DMS53 treated with DMSO at 0.1 percent for 48 hours (cell line): ENCODE measurements at regions not wholly inside any gene's neighbourhood (a gene's known extent, or its start where the extent isn't known, plus 50 kb on each side); places are given as distances from the start of the nearest gene placed in this dataset.

Experiments
- DNase-seq: peaks from one replicate; lab custom pipeline; 2025; ENCODE audit not compliant: unreplicated experiment; lab: John Stamatoyannopoulos, UW

DNA sequence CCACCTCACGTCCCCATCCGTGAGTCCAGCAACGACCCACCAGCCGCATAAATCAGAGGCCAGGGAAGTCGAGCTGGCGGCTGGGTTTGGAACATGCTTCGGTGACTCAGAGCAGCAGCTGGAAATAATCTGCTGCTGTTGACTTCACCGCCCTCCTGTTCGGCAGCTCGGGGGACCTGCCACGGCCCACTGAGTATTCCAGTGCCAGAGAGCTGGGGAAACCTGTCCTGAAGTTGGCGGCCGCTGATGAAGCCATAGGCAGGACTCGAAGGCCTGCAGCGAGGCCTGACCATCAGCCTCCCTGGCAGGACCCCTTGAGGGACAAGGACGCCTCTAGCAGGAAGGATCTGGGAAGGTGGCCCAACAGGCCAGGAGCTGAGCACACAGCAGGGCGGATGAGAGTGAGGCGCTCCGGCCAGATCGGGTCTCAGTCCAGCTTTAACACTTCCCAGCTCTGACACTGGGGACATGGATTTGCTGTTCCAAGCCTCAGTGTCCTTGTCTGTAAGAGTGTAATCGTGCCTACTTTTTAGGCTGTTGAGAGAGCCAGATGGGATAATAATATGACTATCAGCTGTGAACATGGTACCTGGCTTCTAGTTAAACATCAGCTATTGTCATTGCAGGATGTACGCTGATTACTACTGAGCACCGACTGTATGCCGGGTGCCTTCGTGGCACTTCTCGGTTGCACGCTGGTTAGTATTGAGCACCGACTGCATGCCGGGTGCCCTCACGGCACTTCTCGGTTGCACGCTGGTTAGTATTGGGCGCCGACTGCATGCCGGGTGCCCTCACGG is 50.4 kb upstream of the CIBAR2 start:
- no peak for DNase-seq

DNA sequence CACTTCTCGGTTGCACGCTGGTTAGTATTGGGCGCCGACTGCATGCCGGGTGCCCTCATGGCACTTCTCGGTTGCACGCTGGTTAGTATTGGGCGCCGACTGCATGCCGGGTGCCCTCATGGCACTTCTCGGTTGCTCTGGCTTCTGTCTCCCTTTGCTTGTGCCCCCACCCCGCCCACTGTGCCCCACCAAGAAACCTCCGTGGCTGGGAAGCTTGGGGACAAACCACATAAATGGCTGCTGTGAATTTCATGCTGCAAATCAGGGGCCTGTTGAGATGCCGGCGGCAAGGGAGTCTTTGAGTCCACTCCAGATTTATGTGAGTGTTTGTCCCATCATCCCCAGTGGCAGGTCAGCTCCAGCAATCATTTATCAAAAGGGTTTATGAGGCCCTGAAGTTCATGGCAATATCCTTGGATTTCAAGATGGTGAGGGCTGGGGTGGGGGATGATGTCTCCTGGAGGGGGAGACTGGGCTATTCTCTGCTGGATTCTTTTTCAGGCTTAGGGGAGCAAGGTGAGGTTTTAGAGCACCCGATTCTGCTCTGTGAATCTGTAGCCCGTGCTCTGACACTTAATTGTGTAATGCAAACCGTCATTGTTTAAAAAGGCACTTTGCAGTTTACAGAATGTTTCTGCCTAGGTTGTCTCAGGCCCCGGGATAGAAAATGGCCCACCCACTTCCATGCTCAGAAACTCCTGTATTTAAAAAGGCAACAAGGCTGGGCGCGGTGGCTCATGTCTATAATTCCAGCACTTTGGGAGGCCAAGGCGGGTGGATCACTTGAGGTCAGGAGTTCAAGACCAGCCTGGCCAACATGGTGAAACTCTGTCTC is 51.2 kb upstream of the CIBAR2 start:
- no peak for DNase-seq

DNA sequence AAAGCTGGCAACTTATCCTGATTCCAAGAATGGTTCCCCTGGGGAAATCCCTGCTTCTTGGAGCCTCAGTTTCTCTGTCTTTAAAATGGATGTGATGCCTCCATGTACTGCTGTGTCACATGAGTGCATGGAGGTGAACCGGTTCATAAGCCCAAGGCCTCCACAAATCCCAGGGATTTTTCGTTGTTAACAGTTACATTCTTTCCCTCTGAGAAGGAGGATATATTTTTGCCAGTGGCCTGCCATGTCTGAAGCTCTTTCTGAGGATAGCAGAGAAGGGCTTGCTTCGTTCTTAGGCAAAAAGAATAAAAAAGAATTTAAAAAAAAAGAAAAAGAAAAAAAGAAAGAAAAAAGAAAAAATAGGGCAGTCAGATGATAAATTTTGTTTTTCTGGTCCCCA is 52.2 kb upstream of the CIBAR2 start:
- no peak for DNase-seq

DNA sequence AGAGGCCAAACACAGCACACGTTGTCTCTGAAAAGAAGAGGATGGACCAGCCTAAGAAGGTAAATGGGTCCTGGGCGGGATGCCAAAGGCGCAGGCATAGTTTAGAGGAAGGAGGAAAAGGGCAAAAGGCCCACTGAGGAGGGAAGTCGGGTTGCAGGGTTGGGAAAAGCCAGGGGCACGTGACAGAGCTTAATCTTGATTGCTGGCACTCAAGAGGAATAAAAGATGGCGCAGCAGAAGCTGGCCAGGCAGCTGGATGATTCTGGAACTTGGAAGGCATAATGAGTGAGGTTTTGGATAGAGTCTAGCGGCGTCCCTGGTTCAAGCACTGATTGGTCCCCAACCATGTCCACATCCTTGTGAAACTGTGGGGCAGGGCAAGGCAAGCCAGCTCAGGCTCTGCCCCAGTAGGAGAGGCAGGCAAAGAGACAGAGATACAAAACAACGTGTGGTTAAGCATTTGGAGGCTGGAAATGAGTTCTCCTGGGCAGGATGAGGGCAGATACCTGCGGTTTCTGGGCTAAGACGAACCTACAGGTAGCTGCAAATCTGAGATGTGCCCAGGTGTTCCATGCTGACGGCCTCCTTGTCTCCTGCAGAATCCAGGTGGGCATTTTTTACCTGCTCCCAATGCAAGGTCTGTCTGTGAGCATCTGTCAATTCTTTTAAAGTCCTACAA is 52.7 kb upstream of the CIBAR2 start:
- DNase-seq, result no peak

DNA sequence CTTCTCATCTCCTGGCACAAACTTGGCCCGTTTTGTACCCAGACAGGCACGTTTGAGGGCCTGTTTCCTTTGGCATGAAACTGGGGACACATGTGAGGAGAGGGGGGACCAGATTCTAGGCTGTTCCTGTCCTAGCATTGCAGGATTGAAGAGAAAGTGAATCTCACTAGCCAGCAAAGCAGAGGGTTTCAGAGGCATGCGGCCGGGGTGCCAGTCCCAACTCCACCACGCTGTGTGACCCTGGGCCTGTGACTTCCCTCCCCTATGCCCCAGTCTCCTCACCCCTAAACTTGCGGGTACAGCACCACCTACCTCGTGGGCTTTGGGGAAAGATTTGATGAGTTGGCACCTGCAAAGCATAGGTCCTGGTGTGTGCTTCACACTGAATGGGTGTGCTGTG is 53.5 kb upstream of the CIBAR2 start:
- no peak for DNase-seq

DNA sequence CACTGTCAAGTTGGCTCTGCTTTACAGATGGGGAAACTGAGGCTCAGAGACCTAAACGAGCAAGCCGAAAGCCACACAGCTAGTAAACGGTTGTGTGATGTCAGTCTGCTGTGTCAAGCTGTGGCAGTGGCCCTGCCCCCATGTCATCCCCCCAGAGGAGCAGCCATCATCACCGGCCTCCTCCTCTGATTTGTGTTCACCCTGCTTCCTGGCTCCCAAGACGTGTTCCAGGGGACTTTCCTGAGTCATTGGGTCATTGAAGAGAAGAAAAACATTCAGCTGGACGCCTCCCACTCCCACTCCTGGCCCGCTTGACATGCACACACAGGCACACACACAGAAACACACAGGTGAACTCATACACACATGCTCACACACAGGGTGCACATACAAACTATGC is 54.0 kb upstream of the CIBAR2 start:
- DNase-seq, result no peak

DNA sequence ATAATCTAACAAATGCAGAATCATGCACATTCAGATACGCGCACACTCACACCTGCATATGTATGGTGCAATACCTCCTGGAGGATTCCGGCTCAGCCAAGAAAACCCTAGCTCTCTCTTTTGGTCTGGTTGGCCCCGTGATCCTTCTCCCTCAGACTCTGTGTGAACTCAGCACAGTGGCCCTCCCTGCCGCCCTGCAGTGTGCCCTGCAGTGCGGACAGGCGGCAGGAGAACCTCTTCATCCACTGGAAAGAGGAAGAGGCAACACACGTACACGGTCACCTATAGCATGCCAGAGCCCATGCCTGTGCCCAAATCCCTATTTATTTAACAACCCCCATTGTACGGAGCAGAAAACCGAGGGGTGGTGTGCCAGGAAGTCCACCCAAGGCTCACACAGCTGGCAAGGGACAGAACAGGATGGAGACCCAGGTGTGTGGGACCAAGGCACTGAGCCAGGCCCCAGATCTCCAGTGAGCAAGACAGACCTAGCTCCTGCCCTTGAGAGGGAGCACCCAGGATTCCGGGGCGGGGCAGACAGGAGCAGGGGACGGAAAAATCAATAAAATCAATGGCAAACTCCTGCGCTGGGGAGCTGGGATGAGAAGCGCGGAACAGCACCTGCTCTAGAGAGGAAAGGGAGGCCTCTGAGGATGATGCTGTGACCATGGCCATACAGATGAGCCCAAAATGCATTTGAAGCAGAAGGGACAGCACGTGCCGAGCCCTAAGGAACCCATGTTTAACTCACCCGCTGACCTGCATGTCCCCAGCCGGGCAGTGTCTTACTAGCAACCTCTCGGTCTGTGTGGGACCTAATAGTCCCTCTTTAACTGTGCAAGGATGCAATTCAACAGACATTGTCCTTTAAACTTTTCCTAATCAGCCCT is 54.7 kb upstream of the CIBAR2 start:
- DNase-seq, result no peak

DNA sequence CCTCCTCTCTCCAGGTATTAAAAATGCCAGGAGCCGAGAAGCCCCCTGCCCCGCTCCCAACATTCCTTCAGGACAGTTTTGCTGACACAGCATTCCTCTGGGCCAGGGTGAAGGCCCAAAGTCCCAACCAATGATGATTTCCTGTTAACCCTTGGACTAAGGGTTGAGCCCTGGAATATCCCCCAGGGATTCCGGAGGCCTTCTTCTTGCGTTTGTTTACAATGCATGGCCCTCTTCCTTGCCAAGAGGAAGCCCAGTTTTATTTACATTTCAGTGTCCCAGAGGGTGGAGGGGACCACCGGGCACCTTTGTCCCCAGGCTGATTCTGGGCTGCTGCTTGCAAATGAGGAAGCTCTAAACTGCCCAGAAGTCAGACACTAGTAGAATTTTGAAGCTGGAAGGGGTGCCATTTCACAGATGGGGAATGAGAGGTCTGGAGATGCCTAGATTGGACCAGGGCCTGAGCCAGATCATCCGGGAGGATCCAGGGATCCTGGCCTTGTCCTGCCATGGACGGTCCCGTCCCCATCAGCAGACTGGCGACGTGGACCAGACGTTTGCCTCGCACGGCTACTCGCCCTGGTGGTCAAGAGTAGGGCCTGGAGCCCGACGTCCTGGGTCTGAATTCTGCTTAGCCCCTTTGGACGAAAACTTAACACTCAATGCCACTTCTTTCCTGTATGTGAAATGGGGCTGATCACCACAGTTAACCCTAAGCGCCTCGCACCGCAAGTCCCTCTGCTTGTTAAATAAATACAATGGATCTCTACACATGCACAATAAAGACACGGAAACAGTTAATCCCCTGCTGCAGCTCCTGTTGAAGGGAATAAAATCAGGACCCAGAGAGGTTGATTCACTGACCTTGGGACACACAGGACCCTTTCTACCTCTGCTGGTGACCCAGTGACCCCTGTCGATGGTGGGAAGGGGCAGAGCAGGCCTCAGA is 55.6 kb upstream of the CIBAR2 start:
- no peak for DNase-seq

DNA sequence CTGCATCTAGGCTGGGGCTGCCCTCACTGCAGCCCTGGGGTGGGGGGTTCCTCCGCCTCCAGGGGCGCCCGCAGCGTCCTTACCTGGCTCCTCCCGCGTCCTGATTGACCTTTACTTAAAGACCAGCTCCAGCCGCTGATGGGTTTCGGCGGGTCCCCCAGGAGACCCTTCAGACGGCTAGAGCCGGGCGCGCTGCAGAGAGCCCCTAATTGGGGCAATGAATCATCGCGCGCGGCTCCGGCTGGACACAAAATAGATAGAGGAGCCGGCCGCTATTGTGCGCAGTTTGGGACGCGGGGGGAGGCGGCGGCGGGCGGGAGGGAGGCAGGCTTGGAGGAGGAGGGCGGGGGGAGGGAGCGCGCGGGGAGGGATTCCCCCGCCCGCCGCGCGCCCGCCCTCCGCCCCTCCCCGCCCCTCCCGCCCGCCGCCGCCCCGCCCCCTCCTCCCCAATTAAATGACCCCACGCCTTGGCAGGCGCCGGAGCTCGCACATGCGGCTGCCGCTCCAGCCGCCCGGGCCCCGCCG is 56.5 kb upstream of the CIBAR2 start:
- DNase-seq, result no peak

DNA sequence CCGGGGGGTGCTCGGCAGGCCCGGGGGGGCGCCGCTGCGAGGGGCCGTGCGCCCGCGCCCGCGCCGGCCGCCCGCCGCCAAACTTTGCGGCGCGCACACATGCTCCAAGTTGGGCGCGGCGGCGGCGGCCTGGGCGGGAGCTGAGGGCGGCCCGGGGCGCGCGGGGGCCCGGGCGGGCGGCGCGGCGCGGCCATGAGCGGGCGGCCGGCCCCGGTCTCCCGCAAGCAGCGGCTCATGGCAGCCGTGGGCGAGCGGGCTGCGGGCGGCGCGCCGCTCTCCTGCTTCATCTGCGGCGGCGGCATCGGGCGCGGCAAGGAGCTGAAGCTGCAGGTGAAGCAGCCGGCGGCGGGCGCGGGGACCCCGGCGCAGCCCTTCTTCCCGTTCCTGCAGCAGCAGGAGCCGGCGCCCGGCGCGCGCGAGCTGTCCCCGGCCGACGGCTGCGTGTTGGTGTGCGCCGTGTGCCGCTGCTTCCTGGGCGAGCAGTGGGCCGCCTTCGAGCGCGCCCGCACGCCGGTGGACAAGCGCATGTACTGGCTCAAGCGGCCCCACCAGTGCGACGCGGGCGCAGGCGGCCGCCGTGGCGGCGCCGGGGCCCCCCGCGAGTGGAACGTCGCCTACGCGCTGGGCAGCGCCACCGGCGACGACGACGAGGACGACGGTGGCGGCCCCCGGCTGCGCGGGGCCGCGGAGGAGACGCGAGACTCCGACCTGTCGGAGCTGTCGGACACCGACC is 57.2 kb upstream of the CIBAR2 start:
- no peak for DNase-seq

DNA sequence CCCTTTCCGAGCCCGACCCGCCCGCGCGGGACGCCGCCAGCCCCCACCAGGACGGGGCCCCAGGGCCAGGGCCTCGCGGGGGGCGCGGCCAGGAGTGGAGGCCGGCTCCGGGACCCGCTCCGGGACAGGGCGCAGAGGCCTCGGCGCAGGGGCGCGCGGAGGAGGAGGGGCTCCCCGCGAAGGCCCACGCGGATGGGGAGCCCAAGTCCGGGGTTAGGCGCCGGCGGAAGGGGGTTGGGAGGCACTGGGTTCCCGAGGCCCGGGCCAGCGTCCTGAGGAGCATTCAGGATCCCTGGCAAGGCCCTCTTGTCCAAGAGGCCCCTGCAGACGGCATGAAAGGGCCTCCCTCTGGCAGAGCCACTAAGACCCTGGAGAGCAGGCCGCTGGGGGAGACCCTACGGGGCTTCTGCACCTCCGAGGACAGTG is 57.8 kb upstream of the CIBAR2 start:
- DNase-seq, result no peak

DNA sequence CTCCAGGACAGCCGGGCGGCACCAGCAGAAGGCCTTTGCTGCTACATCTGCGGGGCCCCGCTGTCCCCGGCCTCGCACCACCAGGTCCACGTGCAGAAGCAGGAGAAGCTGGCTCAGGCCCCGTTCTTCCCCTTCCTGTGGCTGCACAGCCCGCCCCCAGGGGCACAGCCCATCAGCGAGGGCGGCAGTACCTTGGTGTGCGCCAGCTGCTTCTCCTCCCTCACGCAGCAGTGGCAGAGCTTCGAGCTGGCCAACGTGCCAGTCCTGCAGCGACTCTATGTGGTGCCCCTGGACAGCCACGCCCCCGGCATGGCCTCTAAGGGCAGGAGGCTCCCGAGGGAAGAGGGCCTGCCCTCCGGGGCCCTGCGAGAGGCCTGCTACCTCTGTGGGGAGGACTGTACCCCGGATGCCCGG is 58.3 kb upstream of the CIBAR2 start:
- no peak for DNase-seq

DNA sequence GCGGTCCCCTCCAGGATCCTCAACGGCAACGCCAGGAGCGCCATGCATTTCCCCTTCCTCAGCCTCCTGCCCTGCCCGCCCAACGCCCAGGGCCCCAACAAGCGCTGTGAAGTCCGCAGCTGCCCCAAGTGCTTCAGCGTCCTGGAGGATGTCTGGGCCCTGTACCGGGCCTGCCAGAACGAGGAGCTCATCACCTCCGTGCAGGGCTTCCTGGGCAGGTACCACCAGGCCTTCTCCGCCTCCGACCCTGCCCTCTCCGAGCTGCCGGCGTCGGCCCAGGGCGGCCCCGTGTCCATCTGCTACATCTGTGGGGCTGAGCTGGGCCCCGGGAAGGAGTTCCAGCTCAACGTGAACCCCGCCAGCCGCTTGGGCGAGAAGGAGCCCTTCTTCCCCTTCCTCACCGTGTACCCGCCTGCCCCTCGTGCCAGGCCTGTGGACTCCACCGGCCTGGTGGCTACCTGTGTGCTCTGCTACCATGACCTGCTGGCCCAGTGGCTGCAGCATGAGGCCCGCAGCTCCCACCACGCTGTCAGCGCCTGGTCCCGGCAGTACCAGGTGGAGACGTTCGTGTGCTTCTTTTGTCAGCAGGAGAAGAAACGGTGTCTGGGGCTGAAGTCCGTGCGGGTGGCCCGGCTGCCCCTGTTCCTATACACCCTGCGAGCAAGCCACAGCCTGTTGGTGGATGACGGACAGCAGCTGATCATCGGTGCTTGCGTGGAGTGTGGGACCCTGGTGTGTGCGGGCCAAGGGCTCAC is 58.9 kb upstream of the CIBAR2 start:
- no peak for DNase-seq

DNA sequence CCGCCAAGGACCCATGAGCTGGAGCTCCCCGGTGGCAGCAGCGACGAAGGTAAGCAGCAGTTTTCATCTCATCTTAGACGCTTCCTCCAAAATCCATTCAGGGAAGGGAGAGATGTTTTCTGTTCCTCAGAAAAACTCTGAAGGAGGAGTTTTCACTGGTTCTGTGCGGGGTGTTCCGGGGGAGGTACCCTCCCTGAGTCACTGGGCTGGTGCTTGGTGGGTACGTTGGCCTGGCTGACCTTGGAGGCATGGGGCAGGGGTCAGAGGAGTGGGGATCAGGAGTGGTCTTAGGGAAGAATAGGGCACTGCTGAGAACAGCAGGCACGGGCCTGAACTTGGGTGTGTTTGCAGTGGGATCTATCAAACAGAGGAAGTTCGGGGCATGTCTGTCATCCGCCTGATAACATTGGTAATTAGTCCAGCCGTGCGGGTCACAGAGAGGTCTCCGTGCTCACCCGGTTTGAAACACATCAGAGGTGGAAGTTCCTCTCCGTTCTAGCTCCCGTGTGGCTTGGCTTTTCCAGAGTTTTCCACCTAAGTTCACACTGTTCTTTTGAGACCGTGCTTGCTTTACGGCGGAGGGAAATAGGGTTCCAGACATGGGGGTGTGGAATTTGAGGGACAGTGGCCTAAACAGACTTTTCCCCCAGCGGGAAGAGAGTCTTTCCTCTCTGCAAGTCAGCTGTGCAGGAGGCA is 59.6 kb upstream of the CIBAR2 start:
- no peak for DNase-seq

DNA sequence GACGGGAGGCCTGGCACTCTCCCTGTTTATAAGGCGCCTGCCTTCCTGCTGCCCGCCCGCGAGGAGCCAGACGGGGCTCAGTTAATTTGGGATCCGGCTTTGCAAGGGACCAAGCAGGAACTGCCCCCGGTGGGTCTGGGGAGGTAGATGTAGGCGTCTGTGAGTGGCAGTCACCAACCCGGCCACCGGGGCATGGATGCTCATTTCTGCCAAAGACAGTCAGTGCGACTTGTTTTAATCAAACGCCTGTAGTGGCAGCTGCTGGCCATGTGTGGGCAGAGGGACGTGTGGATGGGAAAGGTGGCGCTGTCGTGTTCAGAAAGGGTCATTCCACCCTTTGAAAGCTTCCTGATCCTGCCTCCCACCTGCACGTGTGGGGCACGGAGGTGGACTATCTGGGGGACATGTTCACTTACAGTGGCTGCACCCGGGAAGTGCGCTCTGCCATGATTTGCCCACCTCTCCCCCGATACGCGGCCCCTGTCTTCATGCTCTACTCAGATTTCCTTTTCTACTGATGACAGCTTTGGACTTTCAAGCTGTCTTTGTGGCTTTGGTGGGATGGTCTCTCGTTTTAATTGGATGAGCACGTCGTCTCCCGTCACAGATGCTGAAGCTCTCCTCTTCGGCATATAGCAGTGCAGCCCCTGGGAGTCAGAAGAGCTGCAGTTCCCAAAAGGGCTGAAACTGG is 60.3 kb upstream of the CIBAR2 start:
- no peak for DNase-seq

DNA sequence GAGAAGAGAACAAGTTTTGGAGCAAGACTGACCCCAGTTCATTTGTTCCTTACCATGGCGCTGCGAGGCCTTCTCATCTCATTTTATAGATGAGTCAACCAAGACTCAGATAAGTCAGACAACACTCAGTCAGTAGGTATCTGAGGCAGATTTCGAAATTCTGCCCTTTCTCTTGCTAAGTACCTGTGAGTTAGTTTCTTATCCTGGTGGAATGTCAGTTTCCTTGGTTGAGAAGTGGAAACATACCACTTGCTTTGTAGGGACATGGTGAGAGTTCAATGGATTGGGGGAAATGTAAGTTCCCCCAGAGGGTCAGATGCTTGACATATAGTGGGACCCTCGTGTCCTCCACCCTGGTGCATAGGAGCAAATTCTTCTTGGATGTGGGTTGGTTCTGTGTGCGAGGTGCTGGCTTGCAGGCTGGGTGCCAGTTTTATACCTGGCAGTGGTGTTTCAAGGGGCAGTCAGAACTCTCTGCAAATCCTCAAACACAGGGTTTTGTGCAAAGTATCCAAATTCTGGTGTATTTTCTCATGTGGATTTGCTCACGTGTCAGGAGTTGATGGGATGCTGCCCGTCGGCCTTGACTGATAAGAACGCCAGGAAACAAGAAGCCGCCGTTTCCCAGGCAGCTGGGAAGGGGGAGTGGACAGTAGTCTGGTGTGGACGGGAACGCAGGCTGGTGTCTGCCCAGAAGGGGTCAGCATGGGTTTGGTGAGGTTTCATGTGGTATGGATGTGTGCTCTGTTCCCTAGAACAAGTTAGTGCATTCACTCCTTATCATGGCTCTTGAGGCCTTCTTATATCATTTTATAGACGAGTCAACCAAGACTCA is 61.1 kb upstream of the CIBAR2 start:
- DNase-seq, result no peak
